Head of caudate nucleus (tissue), 42 donors: ENCODE measurements at regions not wholly inside any gene's neighbourhood (a gene's known extent, or its start where the extent isn't known, plus 50 kb on each side); places are given as distances from the start of the nearest gene placed in this dataset.
"Not testable (repeated sequence)": the region's sequence is repeated elsewhere in the genome, so short reads cannot be mapped to it uniquely, and the experiment has no call there.

Source experiments
- DNase-seq, 42 donors: peaks; one replicate each; pipeline versions ENCODE4 v3.0.0 to v3.0.0-alpha.2; 2020 to 2021; ENCODE audit warnings: mixed read lengths in 7 of 42
- intact Hi-C: fragments of 100-400 bp; cut with DNase I; formaldehyde crosslinking; loops from one replicate; pipeline ENCODE4 v1.15.0; 2022

- DNase-seq: no peak
- intact Hi-C loops: no loop called here
Observed at GRCh38 chr20:40634891-40635290, 54.1 kb downstream of the MAFB start.

GRCh38 chr20:40633123-40633850 is 55.7 kb downstream of the MAFB start:
- no peak for DNase-seq
- intact Hi-C loops: no loop called here

GRCh38 chr20:40632346-40632976 is 56.6 kb downstream of the MAFB start:
- intact Hi-C loops: no loop called here

GRCh38 chr20:40631119-40631631 is 57.9 kb downstream of the MAFB start:
- no peak for DNase-seq
- intact Hi-C loops: no loop called here

More at GRCh38 chr20:40632346-40632976, 56.6 kb downstream of the MAFB start:
- DNase-seq: no peak

GRCh38 chr20:40630713-40631112 is 58.3 kb downstream of the MAFB start:
- intact Hi-C loops: no loop called here
- DNase-seq: no peak

GRCh38 chr20:40630099-40630498 is 58.9 kb downstream of the MAFB start:
- intact Hi-C loops: no loop called here
- DNase-seq: no peak

- intact Hi-C loops: no loop called here
- no peak for DNase-seq
Observed at GRCh38 chr20:40628877-40629276, 60.2 kb downstream of the MAFB start.

- intact Hi-C loops, DNase-seq: not testable (repeated sequence)
Observed at GRCh38 chr20:40619053-40619452, 70.0 kb downstream of the MAFB start.

GRCh38 chr20:40617594-40617993 is 71.4 kb downstream of the MAFB start:
- DNase-seq: no peak
- intact Hi-C loops: no loop called here

GRCh38 chr20:40612837-40613236 is 76.2 kb downstream of the MAFB start:
- intact Hi-C loops: no loop called here
- DNase-seq: no peak

GRCh38 chr20:40612247-40612646 is 76.8 kb downstream of the MAFB start:
- DNase-seq: no peak
- intact Hi-C loops: no loop called here

GRCh38 chr20:40610730-40611129 is 78.3 kb downstream of the MAFB start:
- intact Hi-C loops: no loop called here

GRCh38 chr20:40607927-40608326 is 81.1 kb downstream of the MAFB start:
- no peak for DNase-seq
- intact Hi-C loops: no loop called here

More at GRCh38 chr20:40610730-40611129, 78.3 kb downstream of the MAFB start:
- no peak for DNase-seq

GRCh38 chr20:40606660-40607059 is 82.4 kb downstream of the MAFB start:
- intact Hi-C loops: no loop called here
- no peak for DNase-seq

- intact Hi-C loops: no loop called here
- DNase-seq: no peak
Observed at GRCh38 chr20:40606237-40606636, 82.8 kb downstream of the MAFB start.

GRCh38 chr20:40604416-40604815 is 84.6 kb downstream of the MAFB start:
- DNase-seq: no peak
- intact Hi-C loops: no loop called here

GRCh38 chr20:40603057-40603651 is 85.9 kb downstream of the MAFB start:
- intact Hi-C loops: no loop called here
- no peak for DNase-seq

GRCh38 chr20:40602381-40602780 is 86.7 kb downstream of the MAFB start:
- intact Hi-C loops: no loop called here
- DNase-seq: no peak

GRCh38 chr20:40600441-40601219 is 88.4 kb downstream of the MAFB start:
- DNase-seq: no peak
- intact Hi-C loops: no loop called here

GRCh38 chr20:40599987-40600386 is 89.0 kb downstream of the MAFB start:
- intact Hi-C loops: no loop called here
- no peak for DNase-seq
